ENCODE measurements at regions not wholly inside any gene's neighbourhood (a gene's known extent, or its start where the extent isn't known, plus 50 kb on each side); places are given as distances from the start of the nearest gene placed in this dataset.

GRCh38 chr10:42999385-43000020 lies 77.4 kb upstream of the RET start:
- DNase-seq (ENCODE audit: low read depth in 2 of 2, low spot score in 1 of 2): no peak

DNA sequence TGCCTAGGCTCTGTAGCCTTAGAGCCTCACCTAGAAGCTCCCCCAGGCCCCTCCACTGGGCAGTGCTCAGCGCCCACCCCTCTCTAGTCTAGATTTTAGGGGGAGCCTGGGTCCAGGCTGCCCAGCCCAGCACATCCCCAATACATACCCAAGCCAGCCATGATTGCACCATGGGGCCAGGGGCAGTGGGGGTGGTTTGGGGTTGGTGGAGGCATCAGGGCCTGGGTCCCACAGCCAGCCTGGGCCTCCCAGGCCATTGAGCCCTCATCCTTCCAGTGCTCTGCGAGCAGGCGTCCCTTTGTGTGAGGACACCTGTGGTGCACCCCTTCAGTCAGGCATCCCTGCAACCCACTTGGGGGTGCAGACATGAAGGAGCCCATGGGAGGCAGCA lies 76.9 kb upstream of the RET start:
- DNase-seq (ENCODE audit: low read depth in 2 of 2, low spot score in 1 of 2): no peak

- DNase-seq (ENCODE audit: low read depth in 2 of 2, low spot score in 1 of 2): no peak
Measured at GRCh38 chr10:43000651-43001426, 76.0 kb upstream of the RET start.

GRCh38 chr10:43001427-43001795 lies 75.5 kb upstream of the RET start:
- no peak for DNase-seq (ENCODE audit: low read depth in 2 of 2, low spot score in 1 of 2)

DNA sequence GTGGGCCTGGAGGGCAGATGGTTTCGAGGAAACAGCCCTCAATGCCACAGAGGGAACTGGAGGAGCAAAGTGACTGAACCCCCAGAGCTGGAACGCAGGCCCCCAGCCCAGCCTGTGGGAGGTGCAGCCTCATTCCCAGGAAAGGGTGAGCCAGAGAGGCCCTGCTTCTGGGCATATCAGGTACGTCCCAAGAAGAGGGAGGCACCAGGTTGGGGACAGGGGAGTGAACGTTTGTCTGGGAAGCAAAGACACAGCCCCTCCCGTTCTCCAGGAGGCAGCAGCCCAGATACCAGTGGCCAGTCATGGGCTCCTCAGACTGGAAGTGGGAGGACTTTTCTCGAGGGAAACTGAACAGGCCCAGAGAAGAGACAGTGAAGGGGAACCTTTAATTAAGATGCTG lies 74.3 kb upstream of the RET start:
- no peak for DNase-seq (ENCODE audit: low read depth in 2 of 2, low spot score in 1 of 2)

GRCh38 chr10:43006490-43006889 lies 70.4 kb upstream of the RET start:
- no peak for DNase-seq (ENCODE audit: low read depth in 2 of 2, low spot score in 1 of 2)

DNA sequence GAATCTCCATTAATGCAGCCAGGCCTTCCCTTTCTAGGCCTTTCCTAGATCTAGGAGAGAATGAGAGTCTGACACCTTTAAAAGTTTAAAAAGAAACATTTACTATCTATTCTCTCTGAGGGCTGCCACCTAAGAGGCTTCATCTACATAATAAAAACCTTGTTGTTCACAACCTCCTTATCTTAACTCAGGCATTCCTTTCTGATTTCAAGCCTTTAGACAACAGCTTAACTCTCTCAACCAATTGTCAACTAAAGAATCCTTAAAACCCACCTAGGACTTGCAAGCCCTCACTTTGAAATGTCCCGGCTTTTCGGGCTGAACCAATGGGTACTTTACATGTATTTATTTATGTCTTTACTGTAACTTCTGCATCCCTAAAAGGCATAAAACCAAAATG lies 64.3 kb upstream of the RET start:
- no peak for DNase-seq (ENCODE audit: low read depth in 2 of 2, low spot score in 1 of 2)

- DNase-seq (ENCODE audit: low read depth in 2 of 2, low spot score in 1 of 2): no peak
Measured at GRCh38 chr10:43013065-43013464, 63.8 kb upstream of the RET start.

DNA sequence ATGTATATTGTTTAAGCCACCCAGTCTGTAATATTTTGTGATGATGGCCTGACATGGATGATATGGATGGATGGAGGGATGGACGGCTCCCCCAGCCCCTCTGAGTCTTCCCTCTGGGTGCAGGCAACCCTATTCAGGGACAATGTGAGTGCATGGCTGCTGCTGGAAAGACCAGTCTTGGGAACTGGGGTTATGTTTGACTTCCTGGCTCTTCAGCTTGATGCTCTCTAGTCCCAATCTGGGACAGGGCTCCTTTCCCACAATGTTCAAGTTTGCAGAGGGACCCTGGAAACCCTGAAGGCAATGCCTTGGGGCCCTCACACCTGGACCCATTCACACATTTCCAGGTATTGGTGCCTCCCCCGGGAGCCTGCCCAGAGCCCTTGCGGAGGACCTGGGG lies 52.3 kb upstream of the RET start:
- no peak for DNase-seq (ENCODE audit: low read depth in 2 of 2, low spot score in 1 of 2)

- no peak for DNase-seq (ENCODE audit: low read depth in 2 of 2, low spot score in 1 of 2)
Measured at GRCh38 chr10:43024942-43025700, 51.7 kb upstream of the RET start.

DNA sequence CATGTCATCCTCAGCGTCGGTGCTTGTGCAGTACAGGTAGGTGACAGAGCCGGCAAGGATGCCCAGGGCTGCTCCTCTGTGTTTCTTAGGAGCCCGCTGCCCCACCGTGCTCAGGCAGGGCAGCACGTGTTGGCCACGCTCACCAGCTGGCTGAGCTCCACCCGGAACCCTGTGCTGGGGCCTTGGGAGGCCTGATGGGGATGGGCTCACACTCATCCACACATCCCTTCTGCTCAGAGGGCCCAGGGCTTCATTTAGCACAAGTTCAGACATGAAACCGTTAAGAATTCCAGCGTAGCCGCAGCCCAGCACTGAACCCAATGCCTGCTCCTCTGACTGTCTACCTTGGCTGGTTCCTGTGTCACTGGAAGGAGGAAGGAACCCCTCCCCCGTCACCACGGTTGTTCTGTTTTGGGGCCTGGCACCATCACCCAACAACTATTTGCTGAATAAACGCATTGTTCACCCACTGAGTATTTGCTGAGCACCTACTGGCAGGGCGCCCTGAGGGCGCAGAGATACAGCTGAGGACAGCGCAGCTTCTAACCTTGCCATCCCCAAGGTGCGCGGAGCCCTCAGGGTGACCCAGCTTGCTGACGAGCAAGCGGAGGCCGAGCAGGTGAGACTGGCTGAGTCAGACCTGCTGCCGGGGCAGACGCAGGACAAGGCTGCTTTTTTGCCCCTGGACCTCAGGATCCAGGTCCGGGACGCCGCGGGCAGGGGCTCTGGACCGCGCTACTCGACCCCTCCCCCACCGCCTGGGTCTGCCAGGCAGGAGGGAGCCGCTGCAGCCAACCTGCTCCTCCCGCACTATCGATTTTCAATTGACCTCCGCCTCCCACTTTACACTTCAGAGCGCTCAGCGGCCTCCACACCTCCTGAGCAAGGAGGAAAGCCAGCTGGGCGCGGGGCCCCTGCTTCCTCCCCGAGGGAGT lies 50.6 kb upstream of the RET start:
- DNase-seq (ENCODE audit: low read depth in 2 of 2, low spot score in 1 of 2): no peak
